Activated T-cell treated with anti-CD3 and anti-CD28 coated beads, Interleukin-2, amount 50 U/mL, for 1 hour (primary cell): ENCODE measurements at regions not wholly inside any gene's neighbourhood (a gene's known extent, or its start where the extent isn't known, plus 50 kb on each side); places are given as distances from the start of the nearest gene placed in this dataset.

Source experiments
- DNase-seq: peaks from one replicate; pipeline ENCODE4 v3.0.0-alpha.2; 2020

DNA sequence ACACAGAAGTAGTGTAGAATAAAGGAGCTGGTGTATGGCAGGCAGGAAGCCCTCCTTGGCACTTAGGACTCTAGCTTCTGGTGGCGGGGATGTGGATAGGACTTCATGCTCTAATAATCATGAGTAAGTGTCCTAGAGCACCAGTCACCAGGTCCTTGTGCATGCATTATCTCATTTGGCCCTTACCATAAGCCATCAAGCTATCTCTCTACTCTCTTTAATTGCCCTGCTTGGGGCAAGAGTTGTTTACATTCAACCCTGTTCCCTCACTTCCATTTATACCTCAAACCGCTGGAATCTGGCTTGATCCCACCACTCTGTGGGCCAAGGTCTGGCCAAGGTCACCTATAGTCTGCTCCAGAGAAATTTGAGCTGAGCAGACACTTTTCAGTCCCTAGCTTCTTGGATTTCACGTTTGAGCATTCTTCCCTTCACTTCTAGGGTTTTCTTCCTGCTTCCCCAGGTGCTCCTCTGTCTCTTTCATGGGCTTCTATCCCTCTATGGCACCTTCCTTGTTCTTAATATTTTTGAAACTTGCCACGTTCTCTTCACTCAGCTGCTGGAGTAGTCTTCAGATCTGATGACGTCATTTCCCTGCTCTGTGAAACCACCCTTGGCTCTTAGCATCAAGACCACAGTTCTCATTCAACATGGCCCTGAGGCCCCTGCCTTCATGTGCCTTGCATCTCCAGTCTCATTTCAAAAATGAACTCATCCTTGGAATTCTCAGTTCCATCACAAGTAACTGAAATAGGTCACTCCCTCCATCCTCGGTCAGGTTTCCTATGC lies 94.9 kb upstream of the GATA6 start:
- DNase-seq, result no peak

DNA sequence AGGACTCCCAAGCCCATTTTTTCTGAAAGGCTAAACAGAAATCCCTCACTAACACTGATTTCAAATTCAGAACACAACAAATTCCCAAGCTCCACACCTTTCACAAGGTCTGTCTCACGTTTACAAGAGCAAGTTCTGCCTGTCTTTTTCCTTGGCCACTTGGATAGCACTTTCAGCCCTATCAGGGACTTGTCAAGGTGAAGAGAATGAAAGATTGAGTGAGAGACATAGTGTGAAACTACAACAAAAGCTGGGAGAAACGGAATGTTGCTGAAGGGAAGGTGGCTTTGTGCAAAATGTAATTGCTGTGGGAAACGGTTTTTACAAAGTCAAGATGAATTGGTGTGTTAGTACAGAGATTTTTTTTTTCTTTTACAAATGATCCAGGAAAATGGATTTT lies 89.4 kb upstream of the GATA6 start:
- DNase-seq, result no peak

DNA sequence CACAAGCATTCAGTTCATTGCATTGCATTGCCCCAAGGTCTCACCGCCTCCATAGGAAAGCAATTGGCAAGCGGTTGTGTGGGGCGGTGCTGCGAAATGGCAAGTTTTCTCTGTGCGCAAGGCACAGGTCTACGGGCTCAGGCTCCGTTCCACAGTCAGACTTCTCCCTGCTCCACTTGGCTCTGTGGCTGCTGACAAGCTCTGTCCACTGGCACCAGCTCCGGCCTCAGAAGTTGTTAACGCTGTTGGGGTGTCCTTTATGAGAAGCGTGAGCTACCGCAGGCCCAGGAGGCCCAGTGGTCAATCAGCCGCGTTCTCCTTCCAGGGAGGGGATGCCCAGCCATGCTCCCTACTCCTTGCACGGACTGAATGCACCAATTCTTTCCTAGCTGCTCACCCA lies 87.0 kb upstream of the GATA6 start:
- DNase-seq, result no peak

GRCh38 chr18:22084547-22084946 lies 84.8 kb upstream of the GATA6 start:
- DNase-seq, result no peak

DNA sequence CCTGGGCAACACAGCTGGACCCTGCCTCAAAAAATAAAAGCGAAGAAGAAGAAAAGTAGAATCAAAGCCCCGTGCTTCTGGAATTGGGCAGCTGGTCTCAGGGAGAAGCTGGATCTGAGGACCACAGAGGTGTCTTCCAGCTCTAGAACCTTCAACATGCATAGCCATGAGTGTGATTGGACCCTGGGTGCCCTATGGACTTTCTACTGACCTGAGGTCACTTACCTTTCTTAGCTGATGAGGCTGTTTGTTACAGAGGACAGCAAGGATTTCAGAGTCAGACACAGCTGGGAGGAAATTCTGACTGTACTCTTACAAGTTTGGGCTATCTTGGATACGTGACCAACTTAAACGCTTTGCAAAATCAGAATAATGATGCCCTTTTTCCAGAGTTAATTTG lies 82.4 kb upstream of the GATA6 start:
- DNase-seq, result no peak

GRCh38 chr18:22088029-22088428 lies 81.4 kb upstream of the GATA6 start:
- no peak for DNase-seq

- DNase-seq, result no peak
Measured at GRCh38 chr18:22088996-22089640, 80.3 kb upstream of the GATA6 start.

GRCh38 chr18:22091341-22091740 lies 78.0 kb upstream of the GATA6 start:
- DNase-seq, result no peak

DNA sequence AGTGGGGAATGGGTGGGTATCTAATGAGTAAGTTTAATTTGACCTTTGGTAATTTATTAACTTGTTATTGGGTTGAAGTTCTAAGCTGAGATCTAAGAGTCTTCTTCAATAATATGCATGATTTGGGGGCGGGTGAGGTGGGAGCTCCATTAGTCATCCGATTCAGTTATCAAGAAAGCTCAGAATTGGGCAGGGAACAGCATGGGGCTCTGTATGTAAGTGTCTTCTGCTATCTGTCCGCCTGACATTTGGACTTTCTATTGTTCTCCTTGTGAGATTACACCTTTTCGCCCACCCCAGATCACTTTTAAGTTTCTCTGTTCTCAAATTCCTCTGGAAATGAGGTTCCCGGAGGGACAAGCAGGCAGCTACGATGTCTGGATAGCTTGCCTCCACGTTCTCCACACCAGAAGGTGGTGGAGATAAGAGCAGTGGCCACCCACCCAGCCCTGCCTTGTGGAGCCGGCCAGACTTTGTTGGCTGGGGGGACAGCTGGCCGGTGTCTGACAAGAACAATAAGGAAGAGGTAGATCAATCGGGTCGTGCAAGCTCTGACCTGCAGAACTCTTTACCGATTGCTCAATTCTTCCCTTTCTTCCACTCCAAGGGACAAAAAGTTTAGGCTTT lies 75.5 kb upstream of the GATA6 start:
- DNase-seq, result no peak

DNA sequence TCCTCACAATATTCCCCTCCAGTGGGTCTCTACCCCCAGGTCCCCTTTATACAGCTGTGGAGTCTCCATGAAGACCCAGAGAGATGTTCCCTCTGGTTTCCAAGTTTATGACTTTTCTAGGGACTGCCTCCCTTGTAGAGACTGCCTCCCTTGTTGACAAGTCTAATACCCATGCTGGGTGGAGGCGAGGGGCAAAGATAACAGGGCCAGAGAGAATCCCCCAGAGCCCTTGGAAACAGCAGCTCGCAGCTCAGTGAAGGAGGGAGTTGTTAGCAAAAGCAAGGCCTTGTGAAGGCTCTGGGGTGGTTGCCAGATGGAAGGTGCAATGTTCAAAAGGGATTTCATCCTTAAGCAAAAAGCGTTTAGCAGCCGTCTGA lies 75.0 kb upstream of the GATA6 start:
- DNase-seq, result no peak

GRCh38 chr18:22098563-22098989 lies 70.8 kb upstream of the GATA6 start:
- DNase-seq, result no peak

DNA sequence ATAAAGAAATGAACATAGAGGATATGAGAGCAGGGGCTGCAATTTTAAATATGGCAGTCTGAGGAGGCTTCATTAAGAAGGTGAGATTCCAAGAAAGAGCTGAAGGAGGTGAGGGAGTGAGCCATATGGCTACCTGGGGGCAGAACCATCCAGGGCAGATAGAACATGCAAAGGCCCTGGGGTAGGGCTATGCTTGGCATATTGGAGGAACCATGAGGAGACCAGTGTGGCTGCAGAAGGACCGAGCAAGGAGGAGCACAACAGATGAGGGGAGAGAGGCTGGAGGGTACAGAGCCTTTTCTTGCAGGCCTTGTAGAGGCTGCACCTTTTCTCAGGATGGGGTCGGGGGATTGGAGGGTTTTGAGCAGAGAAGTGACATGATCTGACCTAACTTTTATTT lies 69.5 kb upstream of the GATA6 start:
- DNase-seq, result no peak

DNA sequence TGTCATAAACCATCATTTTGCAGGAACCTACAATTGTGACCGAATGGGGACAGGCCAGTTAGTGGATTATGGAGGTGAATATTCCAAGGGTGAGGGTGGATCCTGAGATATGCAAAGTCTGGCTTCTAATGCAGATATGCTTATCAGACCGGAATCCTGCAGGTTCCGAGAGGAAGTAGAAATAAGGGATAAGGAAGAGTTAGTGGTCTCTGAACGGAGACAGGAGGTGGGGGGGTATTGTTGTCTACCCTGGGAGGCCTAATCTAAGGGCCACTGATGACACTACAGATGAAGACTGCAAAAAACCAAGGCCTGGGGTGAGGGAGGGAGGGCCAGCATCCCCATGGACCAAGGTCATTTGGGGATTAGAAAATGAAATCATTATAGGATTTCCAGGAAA lies 67.7 kb upstream of the GATA6 start:
- DNase-seq, result no peak

- no peak for DNase-seq
Measured at GRCh38 chr18:22102953-22103646, 66.3 kb upstream of the GATA6 start.

DNA sequence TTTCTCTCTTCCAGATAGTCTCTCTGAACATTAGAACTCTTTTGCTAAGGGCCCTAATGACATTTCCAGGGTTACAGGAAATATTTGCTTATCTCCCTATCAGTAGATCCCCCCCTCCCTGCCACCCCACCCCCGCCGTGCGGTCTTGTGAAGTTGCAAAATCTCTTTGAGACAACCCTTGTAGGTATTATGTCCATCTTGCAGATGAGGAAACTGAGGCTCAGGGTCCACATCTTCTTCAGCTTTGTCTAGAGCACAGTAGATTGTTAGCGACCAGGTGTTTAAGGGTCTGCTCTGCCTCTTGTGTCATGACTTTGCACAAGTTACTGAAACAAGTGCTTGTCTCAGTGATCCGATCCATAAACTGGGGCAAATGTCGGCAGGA lies 65.8 kb upstream of the GATA6 start:
- no peak for DNase-seq

- no peak for DNase-seq
Measured at GRCh38 chr18:22106536-22107292, 62.7 kb upstream of the GATA6 start.

DNA sequence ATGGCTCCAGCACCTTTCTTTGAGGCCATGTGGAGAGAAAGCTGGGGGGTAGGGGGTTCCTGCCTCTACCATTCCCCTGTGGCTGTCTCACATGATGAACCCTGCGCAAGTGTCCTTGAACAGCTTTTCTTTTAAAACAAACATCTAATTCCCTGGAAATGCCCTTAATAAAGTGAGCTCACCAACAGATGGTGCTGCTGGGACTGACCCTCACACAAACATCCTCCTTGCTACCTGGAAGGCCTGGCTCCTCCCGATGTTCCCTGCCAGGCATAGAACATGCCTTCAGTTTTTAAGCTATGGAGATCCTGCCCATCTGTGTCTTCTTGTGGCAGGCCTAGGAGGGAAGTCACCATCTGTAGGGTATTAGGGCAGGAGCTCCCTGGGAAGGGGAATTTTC lies 60.7 kb upstream of the GATA6 start:
- no peak for DNase-seq

DNA sequence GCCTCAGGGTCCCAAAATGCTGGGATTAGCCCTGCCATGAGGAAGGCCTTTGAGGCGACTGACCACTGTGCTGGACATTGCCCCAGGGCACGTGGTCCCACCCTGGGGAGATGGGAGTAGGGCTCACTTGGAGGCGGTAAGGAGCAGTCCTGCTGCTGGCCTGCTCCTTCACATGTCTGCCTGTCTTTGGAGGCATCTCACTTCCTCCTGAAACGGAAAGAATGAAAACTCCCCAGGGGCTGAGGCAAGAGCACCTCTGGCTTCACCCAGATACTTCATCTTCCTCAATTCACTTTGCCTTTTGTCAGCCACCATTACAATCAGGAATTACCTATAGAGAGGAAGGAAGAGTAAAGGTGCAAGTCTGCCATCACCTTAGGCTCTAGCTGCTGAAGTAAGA lies 59.9 kb upstream of the GATA6 start:
- DNase-seq, result no peak

- DNase-seq, result no peak
Measured at GRCh38 chr18:22110461-22110924, 58.9 kb upstream of the GATA6 start.

- no peak for DNase-seq
Measured at GRCh38 chr18:22112215-22112614, 57.2 kb upstream of the GATA6 start.

DNA sequence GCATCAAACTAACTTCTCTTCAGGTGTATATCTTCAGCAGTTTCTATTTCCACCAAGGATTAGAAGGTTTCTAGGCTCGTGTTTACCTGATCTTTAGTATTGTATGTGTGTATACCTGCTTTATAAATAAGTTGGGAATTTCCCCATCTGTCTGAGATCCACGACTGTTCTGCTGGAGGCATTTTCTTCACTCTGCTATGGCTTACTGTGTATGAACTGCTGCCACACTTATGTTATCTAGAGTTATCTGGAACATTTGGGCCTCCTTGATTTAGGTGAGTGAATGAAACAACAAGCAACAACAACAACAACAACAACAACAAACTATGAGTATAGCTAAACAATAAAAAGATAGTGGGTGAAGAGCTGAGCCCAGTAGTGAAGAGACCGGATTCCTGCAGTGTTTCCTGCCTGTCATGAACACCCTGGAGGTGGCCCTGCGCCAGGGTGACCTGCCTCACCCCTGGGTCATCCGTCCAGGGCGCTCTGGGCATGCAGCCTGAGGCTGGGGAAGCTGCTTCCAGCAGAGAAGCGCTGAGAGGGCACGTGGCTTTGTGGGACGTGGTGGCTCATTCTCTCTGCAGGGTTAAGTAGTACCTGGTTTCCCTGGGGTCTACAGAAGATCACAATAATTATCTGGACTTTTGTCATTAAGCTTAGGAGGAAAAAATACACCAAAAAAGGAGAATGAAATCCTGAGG lies 56.1 kb upstream of the GATA6 start:
- no peak for DNase-seq
